ENCODE measurements at regions not wholly inside any gene's neighbourhood (a gene's known extent, or its start where the extent isn't known, plus 50 kb on each side); places are given as distances from the start of the nearest gene placed in this dataset.
A peak's percentile ranks its signal among the peaks of the same experiment; 100 is the strongest.

DNA sequence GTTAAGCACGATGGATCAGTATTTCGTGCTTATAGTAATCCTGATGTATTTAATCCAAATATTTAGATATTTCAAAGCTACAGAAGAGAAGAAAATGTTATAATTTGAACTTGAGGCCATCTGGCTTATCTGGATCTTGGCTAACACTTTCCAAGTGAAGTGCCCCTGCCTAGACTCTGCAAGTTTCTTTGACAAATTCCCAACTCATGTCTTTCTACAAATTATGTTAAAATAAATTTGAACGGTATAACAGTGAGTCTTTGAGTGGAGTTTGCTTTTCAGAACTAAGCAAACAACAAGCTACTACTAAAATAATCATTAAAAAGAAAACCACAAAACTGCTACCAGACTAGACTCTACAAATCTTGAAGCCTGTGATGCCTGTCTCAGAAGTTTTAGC lies 374.4 kb upstream of the PRICKLE1 start:
- DNase-seq (ENCODE audit: low read depth) = no peak

DNA sequence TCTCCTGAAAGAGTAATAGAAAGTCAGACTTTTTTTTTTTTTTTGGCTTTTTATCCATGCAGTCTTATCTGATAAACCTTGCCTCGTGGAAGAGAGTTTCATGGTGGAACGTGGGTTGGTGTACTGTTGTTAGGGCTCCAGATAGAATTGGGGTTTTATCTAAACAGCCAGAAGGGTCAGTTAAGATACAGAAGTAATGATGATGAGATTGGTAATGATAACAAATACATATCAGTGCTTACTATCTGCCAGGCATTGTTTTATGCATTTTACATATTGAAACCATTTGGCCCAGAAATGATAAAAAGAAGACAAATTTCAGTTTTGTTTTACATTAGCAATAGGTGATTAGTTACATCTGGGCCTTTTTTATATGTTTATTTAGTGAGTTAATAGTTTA lies 372.8 kb upstream of the PRICKLE1 start:
- no peak for DNase-seq (ENCODE audit: low read depth)

DNA sequence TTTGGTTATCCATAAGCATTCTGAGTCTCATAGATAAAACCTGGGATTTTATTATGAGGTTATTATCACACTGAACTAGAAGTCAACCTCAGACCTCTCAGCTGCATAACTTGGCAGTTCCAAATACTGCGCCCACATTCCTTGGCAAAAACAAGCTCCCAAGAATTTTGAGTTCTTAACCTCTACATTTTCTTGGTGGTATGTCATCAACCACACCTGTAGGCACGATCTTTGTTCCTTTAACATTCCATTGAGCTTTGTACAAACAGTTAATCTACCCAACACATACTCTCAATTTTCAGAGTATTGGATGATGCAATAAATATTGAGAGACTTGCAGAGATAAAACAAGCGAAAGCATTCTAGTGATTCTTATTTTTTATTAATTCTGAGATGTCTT lies 371.8 kb upstream of the PRICKLE1 start:
- DNase-seq (ENCODE audit: low read depth) = peak; percentile 37

DNA sequence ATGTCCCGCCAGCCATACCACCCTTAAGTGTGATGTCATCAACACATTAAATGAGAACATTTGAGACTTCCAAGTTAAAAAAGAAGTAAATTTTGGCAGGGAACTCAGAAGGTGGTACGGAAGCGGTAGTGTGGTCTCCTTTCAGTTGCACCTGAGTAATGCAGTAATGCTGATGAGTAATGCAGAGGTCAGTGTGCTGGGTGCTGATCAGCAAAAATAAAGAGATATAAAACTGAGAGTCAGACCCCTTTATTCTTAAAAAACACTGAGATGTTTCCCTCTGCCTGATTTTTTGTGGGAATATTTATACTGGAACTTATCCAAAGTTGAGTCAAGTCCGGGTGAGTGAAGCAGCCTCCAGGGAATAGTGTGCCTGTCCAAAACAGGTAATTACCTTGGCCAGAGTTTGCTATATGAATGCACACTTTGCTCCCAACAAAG lies 370.6 kb upstream of the PRICKLE1 start:
- no peak for DNase-seq (ENCODE audit: low read depth)

DNA sequence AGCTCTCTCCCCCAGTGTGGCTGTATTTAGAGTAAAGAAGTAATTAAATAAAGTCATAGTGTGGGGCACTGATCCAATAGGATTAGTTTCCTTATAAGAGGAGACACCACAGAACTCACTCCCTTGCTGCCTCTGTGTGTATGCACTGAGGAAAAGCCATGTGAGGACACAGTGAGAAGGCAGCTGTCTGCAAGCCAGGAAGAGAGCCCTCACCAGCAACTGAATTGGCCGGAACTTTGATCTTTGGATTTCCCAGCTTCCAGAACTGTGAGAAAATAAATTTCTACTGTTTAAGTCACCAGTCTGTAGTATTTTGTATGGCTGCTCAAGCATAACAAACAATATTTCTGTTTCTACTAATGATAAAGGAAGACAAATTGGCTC lies 368.7 kb upstream of the PRICKLE1 start:
- no peak for DNase-seq (ENCODE audit: low read depth)

DNA sequence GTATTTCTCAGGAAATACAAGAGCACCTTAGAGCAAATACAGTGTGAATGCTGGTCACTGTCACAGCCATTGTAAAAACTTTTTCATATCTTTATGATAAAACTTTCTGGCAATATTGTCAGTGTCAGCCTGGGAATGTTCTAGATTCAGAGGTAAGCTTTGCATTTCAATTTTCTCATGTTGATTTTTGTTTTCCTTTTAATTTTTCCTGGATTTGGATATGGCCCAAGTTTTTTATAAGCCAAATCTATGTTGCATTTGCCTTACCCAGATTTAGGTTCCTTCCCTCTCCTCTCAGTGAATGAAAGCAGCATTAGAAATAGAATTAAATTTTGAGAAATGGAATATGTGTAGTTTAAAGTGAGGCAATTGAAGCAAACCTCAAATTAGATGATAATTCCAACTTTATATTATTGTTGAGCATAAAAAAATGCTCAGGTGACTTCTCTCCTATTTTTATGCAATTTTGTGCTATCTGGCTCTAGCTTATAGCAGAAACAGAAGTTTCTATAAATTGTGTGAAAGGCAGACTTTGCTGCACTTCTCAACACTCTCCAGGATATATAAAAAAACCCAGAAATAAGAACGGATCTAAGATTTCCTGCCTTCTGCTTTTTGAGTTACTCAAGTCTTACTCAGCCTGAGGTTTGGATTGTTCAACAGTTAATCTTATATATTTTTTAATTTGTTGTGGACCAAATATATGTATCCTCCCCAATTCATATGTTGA lies 368.2 kb upstream of the PRICKLE1 start:
- no peak for DNase-seq (ENCODE audit: low read depth)

DNA sequence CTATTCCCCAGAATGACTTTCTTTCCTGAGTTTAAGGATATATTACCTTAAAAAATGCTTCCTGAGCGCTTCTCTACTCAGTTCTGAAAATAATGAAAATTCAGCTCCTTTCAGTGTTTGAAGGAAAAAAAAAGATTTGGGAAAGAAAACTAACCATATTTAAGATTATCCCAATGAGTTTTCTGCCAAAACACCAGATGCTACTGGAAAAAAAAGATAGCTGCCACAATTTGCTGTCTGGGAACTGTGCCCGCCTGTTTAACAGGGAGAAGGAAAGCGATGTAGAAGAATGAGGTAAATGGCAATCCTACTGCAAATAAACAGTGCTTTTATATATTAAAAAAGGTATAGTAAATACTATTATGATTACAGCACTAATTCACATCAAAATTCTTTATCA lies 367.6 kb upstream of the PRICKLE1 start:
- no peak for DNase-seq (ENCODE audit: low read depth)

DNA sequence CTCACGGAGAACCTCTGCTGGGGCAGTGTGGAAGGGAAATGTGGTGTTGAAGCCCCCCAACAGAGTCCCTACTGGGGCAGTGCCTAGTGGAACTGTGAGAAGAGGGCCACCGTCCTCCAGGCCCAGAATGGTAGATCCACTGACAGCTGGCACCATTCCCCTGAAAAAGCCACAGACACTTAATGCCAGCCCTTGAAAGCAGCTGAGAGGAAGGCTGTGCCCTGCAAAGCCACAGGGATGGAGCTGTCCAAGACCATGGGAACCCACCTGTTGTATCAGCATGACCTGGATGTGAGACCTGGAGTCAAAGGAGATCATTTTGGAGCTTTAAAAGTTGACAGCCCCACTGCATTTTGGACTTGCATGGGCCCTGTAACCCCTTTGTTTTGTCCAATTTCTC lies 363.5 kb upstream of the PRICKLE1 start:
- no peak for DNase-seq (ENCODE audit: low read depth)

DNA sequence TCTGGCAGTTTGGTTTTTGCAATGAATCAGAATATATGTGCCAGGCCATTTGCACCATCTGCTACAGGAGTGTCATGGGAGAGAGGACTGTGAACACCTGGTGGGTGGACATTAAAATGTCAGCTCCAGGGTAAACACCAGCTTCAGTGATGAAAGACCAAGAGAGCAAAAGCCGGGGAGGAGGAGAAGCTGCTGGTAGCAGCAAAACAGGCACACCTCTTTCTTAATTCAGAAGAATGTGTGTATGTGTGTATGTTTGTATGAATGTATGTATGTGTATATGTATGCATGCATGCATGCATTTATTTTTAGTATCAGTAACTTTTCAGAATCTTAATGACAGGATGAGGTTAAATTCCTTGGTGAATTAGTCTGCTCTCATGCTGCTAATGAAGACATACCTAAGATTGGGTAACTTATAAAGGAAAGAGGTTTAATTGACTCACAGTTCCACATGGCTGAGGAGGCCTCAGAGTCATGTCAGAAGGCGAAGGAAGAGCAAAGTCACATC lies 357.4 kb upstream of the PRICKLE1 start:
- no peak for DNase-seq (ENCODE audit: low read depth)

DNA sequence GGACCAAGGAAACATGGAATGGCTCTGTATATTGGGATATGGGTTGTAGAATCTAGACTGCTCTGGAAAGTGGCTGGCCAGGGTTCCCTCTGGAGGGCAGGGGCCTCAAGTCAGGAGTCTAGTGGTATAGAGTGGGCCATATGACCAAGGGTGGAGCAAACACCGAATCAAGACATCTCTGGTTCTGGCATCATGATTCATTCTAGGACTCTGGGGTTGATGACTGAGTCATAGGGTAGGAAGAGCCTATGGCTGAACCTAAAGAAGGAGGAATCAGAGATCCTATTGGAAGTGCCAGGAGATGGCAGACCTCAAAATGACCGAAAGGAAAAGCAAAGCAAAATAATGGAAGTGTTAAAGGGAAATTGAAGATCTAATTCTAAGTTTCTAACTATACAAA lies 356.4 kb upstream of the PRICKLE1 start:
- DNase-seq (ENCODE audit: low read depth) = no peak

DNA sequence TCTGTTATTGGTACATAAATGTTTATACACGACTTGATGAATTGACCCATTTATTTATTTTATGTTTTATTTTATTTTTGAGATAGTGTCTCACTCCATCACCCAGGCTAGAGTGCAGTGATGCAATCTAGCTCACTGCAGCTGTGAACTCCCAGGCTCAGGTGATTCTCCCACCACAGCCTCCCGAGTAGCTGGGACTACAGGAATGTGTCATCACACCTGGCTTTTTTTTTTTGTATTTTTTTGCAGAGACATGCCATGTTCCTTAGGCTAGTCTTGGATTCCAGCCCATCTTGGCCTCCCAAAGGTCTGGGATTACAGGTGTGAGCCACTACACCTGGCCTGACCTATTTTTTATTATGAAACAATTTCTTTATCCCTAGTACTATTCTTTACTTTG lies 355.0 kb upstream of the PRICKLE1 start:
- DNase-seq (ENCODE audit: low read depth) = no peak

DNA sequence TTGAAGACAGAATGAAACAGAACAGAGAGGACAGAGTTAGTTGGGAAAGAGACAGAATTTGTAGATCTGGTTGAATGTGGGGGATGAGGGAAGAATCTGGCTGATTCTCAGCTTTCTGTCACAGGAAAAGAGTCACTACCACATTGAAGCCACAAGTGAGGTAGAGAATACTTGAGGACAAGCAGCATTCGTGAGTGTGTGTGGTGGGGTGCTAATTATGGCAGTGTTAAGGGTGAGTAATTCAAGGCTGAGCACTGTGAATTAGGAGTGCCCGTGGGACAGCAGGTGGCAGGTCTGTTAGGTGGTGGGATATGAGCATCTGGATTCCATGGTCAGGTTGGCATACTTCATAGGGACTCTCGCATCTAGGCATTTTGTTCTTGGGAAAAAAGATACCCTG lies 347.4 kb upstream of the PRICKLE1 start:
- no peak for DNase-seq (ENCODE audit: low read depth)

DNA sequence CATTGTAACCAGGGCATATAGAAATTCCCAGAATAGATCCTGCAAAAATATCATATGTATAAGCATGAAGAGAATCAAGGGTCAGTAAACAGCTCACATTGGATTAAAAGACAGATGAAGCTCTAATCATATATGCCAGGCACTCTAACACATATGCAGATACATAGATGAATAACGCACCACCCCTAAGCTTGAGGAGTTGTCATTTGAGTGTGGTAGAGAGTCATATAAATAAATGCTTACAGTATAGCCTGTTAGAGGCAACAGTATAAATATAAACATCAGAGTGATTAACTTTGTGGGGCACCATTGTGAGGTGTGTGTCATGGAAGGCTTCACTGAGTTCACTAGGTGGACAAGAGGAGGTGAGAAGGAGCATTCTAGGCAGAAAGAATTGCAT lies 346.7 kb upstream of the PRICKLE1 start:
- DNase-seq (ENCODE audit: low read depth) = no peak

DNA sequence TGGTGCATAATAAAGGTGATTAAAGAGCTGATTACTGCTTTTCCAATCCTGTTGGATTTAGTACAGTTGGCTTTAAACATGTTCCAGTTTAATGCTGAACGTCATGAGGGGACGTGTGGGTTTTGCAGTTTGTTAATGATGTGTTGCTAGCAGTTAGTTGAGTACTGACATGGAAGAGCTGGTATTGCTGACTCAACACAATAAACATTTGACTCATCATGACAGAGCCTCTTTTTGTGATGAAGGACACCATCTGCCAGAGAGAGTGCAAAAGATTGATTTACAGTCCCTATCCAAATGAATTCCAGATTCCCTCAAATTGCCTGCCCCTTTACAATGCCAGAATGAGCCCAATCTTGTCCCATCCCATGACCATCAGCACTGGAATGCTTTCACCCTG lies 346.2 kb upstream of the PRICKLE1 start:
- DNase-seq (ENCODE audit: low read depth) = no peak

DNA sequence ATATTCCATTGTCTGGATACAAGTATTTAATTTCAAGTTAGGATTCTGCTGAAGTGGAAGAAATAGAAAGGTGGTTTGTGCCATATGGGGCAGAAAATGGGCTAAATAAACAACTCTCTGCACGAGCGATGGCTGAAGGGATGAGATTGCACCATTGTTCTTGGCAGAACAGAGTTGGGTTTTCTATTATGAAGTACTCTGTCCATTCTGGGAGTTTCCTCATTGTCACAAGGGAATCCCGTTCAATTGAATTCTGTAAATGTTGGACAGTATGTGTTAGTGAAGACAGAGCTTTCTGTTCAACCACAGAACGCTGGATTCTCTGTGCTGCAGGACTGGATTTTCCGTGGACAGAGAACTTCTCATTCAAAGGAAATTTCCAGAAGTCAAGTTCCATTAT lies 345.5 kb upstream of the PRICKLE1 start:
- DNase-seq (ENCODE audit: low read depth) = no peak

DNA sequence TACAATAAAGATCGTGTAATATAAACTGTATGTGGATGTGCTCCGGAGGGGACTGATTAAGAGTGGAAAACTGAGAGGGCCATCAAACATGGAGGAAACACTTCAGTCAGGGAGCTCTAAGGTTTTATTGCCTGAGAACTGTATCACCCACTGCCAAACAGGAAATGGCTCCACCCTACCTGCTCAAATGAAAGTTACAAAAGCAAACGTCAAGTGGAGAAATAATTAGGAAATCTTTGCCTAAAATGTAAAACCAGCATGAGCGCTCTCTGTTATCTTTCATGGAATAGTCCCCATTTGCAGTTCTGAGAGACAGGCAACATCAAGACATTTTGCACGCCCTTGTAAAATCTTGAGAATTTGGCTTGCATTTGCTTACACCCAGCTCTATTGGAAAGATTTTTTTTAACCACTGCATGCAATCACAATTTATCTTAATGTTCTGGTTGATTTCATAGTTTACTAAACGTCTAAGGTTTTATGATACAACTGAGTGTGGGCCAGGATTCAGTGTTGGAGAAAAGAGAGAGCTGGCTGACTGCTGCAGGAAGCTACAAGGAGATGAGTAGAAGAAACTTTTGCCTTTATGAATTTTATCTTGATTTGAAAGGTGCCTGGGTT lies 344.0 kb upstream of the PRICKLE1 start:
- no peak for DNase-seq (ENCODE audit: low read depth)

DNA sequence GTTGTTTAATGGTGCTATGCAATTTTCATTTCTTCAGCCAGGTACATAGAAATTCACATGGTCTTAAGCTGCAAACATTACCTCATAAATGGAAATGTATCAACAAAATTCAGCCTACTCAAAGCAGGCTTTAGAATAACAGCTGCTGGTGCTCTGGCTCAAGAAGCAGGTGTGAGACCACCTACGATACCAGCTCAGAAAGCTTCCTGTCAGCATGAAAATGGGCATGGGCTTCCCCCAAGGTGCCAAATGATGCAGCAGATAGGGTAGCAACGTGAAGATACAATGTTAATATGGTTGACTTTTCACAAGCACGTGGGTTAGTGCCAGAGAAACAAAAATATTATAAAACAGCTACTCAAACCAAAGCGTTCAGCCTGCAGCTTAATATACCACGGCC lies 343.4 kb upstream of the PRICKLE1 start:
- DNase-seq (ENCODE audit: low read depth) = no peak

DNA sequence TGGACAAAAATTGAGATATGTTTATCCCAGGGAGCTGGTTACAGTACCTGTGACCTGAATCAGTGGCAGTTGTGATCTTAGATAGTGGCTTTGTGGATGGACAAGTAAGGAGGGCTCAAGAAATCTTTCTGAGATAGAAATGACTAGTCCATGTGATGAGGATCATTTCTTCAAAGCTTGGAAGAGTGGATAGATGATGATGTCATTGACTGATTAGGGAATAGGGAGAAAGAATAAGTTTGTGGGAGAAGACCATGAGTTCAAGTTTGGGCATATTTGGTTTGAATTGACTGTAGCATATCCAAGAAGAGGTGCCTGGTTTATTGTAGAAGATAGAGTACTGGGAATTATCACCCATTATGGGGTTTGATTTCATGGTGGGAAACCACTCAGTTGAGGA lies 336.7 kb upstream of the PRICKLE1 start:
- DNase-seq (ENCODE audit: low read depth) = no peak

DNA sequence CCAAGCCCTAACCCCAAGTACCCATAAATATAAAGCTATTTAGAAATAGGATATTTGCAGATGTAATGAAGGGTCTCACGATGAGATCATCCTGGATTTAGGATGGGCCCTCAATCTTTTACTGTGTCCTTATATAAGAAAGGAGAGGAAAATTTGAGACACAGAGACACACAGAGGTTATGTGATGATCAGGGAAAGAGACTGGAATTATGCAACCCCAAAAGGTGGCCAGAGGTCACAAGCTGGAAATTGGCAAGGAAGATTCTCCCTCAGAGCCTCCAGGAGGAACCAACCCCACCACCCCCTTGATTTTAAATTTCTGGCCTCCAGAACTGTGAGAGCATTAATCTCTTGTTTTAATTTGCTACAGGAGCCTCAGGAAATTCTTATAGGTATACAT lies 334.9 kb upstream of the PRICKLE1 start:
- DNase-seq (ENCODE audit: low read depth) = no peak

DNA sequence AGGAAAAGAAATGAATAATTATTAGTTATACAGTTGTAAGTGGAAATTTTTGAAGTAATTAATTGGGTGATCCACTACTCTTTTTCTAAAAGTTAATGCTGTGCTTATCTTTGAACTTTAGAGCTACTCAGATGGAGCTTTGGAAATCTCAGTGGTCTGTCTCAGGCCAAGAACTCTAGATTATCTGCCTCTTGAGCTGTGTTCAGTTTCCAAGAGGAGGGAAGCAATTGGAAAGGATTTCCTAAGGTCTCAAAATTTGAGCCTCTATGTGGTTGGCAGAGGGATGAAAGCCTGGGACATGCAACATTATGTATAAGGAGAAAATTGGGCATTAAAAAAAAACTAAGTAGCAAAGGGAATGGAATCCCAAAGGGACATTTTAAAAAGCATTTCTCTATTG lies 334.0 kb upstream of the PRICKLE1 start:
- DNase-seq (ENCODE audit: low read depth) = no peak

DNA sequence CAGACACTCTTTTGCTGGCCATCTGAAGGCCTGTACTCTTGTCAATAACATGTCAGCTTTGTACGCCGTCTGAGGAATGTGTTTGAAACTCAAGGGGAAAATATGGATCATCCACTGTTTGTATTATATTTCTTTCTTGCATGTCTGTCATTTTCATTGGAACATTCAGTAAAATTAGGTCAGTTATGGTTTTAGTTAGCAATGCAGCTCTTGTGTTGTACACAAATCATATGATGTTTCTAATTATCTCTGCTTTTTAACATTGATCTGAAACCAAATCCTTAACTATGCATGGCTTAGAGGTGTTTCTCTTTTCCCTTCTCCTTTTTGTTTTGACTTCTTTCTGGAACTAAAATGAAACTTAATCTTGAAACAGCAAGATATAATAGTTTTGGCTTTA lies 333.6 kb upstream of the PRICKLE1 start:
- no peak for DNase-seq (ENCODE audit: low read depth)

DNA sequence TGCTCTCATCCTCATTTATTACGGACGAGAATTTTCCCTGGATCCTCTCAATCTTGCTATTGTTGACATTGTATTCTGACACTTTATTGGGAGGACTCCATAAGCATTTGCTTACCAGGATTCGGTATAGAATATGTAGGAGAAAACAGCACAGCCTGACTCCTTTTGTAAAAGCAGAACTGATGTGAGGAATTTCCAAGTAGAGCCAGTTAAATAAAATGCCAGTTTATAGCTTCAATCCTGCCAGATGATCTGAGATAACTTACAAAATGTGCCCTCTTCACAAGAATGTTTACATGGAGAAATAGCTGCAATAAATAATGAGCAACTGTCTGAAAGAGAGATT lies 332.9 kb upstream of the PRICKLE1 start:
- DNase-seq (ENCODE audit: low read depth) = no peak

DNA sequence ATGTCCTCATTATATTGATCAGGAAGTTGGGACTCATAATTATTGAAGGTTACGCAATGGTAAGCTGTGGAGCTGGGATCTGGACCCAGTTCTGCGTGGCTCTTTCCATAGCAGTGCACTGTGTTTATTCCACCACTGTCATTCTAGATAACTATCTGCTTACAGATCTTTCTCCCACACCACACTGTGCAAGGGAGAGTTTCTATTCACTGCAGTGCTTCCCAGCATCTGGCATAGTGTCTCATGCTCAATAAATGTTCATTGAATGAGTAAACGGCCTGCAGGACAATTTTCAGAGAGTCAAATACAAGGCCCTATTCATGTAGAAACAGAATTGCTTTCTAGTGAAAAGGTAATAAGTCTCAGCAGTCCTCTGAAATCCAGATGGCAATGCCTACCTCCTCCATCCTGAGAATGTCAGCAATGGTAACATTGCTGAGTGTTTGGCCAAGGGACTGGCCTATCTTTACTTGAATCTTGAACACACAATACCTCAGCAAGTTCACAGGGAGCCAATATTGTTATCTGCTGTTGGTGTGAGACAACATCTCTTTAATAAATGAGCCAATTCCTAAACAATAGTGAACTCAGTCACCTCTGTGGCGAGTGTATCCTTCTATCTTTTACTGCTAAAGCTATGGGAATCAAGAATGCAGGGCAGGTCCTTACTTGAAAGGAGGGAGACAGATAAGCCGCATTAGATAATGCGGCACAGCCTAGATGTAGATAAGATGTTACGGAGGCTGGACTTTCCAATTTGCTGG lies 332.4 kb upstream of the PRICKLE1 start:
- no peak for DNase-seq (ENCODE audit: low read depth)

Measured in GM04503 (cell line).